CD4-positive, alpha-beta T cell treated with Interleukin-4 for 1 hour (primary cell): ENCODE measurements at regions not wholly inside any gene's neighbourhood (a gene's known extent, or its start where the extent isn't known, plus 50 kb on each side); places are given as distances from the start of the nearest gene placed in this dataset.

Experiments
- DNase-seq, 2 donors: peaks; one replicate each; pipeline ENCODE4 v3.0.0-alpha.2; 2020 to 2022

- DNase-seq: no peak
Observed at GRCh38 chr5:107129051-107129450, 541.7 kb downstream of the EFNA5 start.

- DNase-seq: no peak
Observed at GRCh38 chr5:107127878-107128277, 542.9 kb downstream of the EFNA5 start.

- DNase-seq: no peak
Observed at GRCh38 chr5:107126341-107126740, 544.4 kb downstream of the EFNA5 start.

GRCh38 chr5:107124376-107124775 is 546.4 kb downstream of the EFNA5 start:
- DNase-seq: no peak

GRCh38 chr5:107123014-107123413 is 547.7 kb downstream of the EFNA5 start:
- DNase-seq: no peak

GRCh38 chr5:107121793-107122519 is 548.8 kb downstream of the EFNA5 start:
- no peak for DNase-seq

- DNase-seq: no peak
Observed at GRCh38 chr5:107119656-107120055, 551.1 kb downstream of the EFNA5 start.

GRCh38 chr5:107118184-107119019 is 552.3 kb downstream of the EFNA5 start:
- DNase-seq: no peak

- DNase-seq: no peak
Observed at GRCh38 chr5:107112216-107112615, 558.5 kb downstream of the EFNA5 start.

- no peak for DNase-seq
Observed at GRCh38 chr5:107104040-107104995, 566.4 kb downstream of the EFNA5 start.

- DNase-seq: no peak
Observed at GRCh38 chr5:107103522-107103921, 567.2 kb downstream of the EFNA5 start.

GRCh38 chr5:107100121-107100520 is 570.6 kb downstream of the EFNA5 start:
- no peak for DNase-seq

GRCh38 chr5:107099506-107099905 is 571.2 kb downstream of the EFNA5 start:
- no peak for DNase-seq

GRCh38 chr5:107092695-107093094 is 578.0 kb downstream of the EFNA5 start:
- no peak for DNase-seq

GRCh38 chr5:107090506-107090905 is 580.2 kb downstream of the EFNA5 start:
- no peak for DNase-seq

- DNase-seq: no peak
Observed at GRCh38 chr5:107088907-107089306, 581.8 kb downstream of the EFNA5 start.

GRCh38 chr5:107085572-107085971 is 585.2 kb downstream of the EFNA5 start:
- DNase-seq: no peak

GRCh38 chr5:107074996-107075395 is 595.7 kb downstream of the EFNA5 start:
- DNase-seq: no peak

- no peak for DNase-seq
Observed at GRCh38 chr5:107072967-107073366, 597.8 kb downstream of the EFNA5 start.

- DNase-seq: no peak
Observed at GRCh38 chr5:107072440-107072839, 598.3 kb downstream of the EFNA5 start.

GRCh38 chr5:107068782-107069181 is 602.0 kb downstream of the EFNA5 start:
- DNase-seq: no peak

GRCh38 chr5:107067395-107067794 is 603.3 kb downstream of the EFNA5 start:
- no peak for DNase-seq

- DNase-seq: no peak
Observed at GRCh38 chr5:107063511-107063910, 607.2 kb downstream of the EFNA5 start.
